ENCODE measurements at regions not wholly inside any gene's neighbourhood (a gene's known extent, or its start where the extent isn't known, plus 50 kb on each side); places are given as distances from the start of the nearest gene placed in this dataset.

- TF ChIP-seq SIN3A (IDR thresholded peaks at IDR 0.05; ENCODE audit: borderline replicate concordance, insufficient read depth, low read length) = no peak
- TF ChIP-seq POLR2AphosphoS5 (IDR thresholded peaks at IDR 0.05; ENCODE audit: low read depth, low read length) = no peak
- TF ChIP-seq REST (IDR thresholded peaks at IDR 0.05; ENCODE audit: insufficient read depth in 1 of 2, low read depth in 2 of 2, low read length in 2 of 2) = no peak
- no peak for TF ChIP-seq TAF1 (IDR thresholded peaks at IDR 0.05; ENCODE audit: borderline replicate concordance, insufficient read depth, low read length)
- no peak for TF ChIP-seq FOXP2 (optimal IDR thresholded peaks at IDR 0.05; ENCODE audit: borderline replicate concordance, extremely low read depth, extremely low read length, insufficient read depth)
These were observed 868.3 kb downstream of the CDH11 start for GRCh38 chr16:64253525-64253924.

All from PFSK-1 (cell line).